PC-9 (cell line): ENCODE measurements at regions not wholly inside any gene's neighbourhood (a gene's known extent, or its start where the extent isn't known, plus 50 kb on each side); places are given as distances from the start of the nearest gene placed in this dataset.

ENCODE experiments used
- EZH2 ChIP-seq: fragments of 200-600 bp; sonication (generic); IDR thresholded peaks from 2 replicates; pipeline ENCODE4 v1.8.0; 2017; ENCODE audit warnings: antibody characterized with exemption, low read depth
- TF ChIP-seq, protein P1 (sequence below): fragments of 200-600 bp; sonication (generic); conservative IDR thresholded peaks from 2 replicates; pipeline ENCODE4 v1.6.1; 2017; ENCODE audit warnings: mixed run types, antibody characterized with exemption, mild to moderate bottlenecking, moderate library complexity

DNA sequence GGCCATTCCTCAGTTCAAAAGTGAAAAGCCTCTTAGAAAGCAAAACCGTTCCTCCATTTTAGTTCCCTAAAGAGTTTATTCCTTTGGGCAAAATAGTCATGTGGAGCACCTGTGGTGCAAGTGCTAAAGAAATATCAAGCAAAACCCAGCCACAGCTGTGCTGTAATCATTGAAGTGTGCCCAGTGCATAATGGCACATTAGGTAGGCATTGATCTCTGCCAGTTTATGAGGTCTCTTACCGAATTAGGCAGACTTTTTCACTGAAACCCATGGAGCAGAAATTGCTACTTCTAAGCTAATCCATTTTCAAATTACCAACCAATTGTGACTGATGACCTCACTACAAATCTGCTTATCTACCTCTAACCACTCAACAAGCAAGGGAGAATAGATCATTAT lies 97.2 kb upstream of the SEMA3A start:
- TF ChIP-seq, protein P1, sequence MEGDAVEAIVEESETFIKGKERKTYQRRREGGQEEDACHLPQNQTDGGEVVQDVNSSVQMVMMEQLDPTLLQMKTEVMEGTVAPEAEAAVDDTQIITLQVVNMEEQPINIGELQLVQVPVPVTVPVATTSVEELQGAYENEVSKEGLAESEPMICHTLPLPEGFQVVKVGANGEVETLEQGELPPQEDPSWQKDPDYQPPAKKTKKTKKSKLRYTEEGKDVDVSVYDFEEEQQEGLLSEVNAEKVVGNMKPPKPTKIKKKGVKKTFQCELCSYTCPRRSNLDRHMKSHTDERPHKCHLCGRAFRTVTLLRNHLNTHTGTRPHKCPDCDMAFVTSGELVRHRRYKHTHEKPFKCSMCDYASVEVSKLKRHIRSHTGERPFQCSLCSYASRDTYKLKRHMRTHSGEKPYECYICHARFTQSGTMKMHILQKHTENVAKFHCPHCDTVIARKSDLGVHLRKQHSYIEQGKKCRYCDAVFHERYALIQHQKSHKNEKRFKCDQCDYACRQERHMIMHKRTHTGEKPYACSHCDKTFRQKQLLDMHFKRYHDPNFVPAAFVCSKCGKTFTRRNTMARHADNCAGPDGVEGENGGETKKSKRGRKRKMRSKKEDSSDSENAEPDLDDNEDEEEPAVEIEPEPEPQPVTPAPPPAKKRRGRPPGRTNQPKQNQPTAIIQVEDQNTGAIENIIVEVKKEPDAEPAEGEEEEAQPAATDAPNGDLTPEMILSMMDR, result no peak
- no peak for TF ChIP-seq EZH2
